ENCODE measurements at regions not wholly inside any gene's neighbourhood (a gene's known extent, or its start where the extent isn't known, plus 50 kb on each side); places are given as distances from the start of the nearest gene placed in this dataset.

- Mint-ChIP-seq H3K27me3 (ENCODE audit: low read depth) (no peaks in the 10 kb centered on the region), H3K9me3 (peaks cover 15% of the 10 kb centered on the region), H3K4me3 (no peak overlapping the region)
Observed at GRCh38 chr3:18968120-18968519, 180.2 kb upstream of the KCNH8 start.

GRCh38 chr3:18965781-18966180 is 182.5 kb upstream of the KCNH8 start:
- no peak for DNase-seq (ENCODE audit: low read depth, low spot score)
- no peak overlapping the region for H3K4me3 Mint-ChIP-seq
- peaks cover 20% of the 10 kb centered on the region for H3K36me3 Mint-ChIP-seq (ENCODE audit: low read depth)
- H3K9me3 Mint-ChIP-seq = peaks cover 9% of the 10 kb centered on the region
- no peaks in the 10 kb centered on the region for H3K27me3 Mint-ChIP-seq (ENCODE audit: low read depth)
- no peak overlapping the region for H3K27ac Mint-ChIP-seq (ENCODE audit: unreplicated experiment)
- H3K4me1 Mint-ChIP-seq = peaks cover 6% of the 10 kb centered on the region
- TF ChIP-seq CTCF (conservative IDR thresholded peaks at IDR 0.05) = no peak

More at GRCh38 chr3:18968120-18968519, 180.2 kb upstream of the KCNH8 start:
- Mint-ChIP-seq H3K36me3 (ENCODE audit: low read depth) (peaks cover 23% of the 10 kb centered on the region), H3K4me1 (peaks cover 6% of the 10 kb centered on the region), H3K27ac (ENCODE audit: unreplicated experiment) (no peak overlapping the region)
- DNase-seq (ENCODE audit: low read depth, low spot score) = no peak
- no peak for TF ChIP-seq CTCF (conservative IDR thresholded peaks at IDR 0.05)

GRCh38 chr3:18964640-18965039 is 183.7 kb upstream of the KCNH8 start:
- DNase-seq (ENCODE audit: low read depth, low spot score) = no peak
- Mint-ChIP-seq H3K36me3 (ENCODE audit: low read depth) (peaks cover 20% of the 10 kb centered on the region), H3K27ac (ENCODE audit: unreplicated experiment) (no peak overlapping the region), H3K27me3 (ENCODE audit: low read depth) (no peaks in the 10 kb centered on the region), H3K4me3 (no peak overlapping the region), H3K4me1 (peaks cover 6% of the 10 kb centered on the region), H3K9me3 (peaks cover 9% of the 10 kb centered on the region)
- TF ChIP-seq CTCF (conservative IDR thresholded peaks at IDR 0.05) = no peak

GRCh38 chr3:18951333-18951732 is 197.0 kb upstream of the KCNH8 start:
- Mint-ChIP-seq H3K27ac (ENCODE audit: unreplicated experiment) (no peak overlapping the region), H3K4me1 (no peaks in the 10 kb centered on the region), H3K4me3 (no peak overlapping the region), H3K9me3 (no peaks in the 10 kb centered on the region), H3K27me3 (ENCODE audit: low read depth) (no peaks in the 10 kb centered on the region), H3K36me3 (ENCODE audit: low read depth) (no peaks in the 10 kb centered on the region)
- no peak for TF ChIP-seq CTCF (conservative IDR thresholded peaks at IDR 0.05)
- no peak for DNase-seq (ENCODE audit: low read depth, low spot score)

GRCh38 chr3:18946524-18946923 is 201.8 kb upstream of the KCNH8 start:
- Mint-ChIP-seq H3K27me3 (ENCODE audit: low read depth) (no peaks in the 10 kb centered on the region), H3K4me1 (no peaks in the 10 kb centered on the region), H3K27ac (ENCODE audit: unreplicated experiment) (no peak overlapping the region), H3K9me3 (peaks cover 7% of the 10 kb centered on the region), H3K36me3 (ENCODE audit: low read depth) (no peaks in the 10 kb centered on the region), H3K4me3 (no peak overlapping the region)
- DNase-seq (ENCODE audit: low read depth, low spot score) = no peak
- TF ChIP-seq CTCF (conservative IDR thresholded peaks at IDR 0.05) = no peak

GRCh38 chr3:18937574-18937973 is 210.7 kb upstream of the KCNH8 start:
- no peak for TF ChIP-seq CTCF (conservative IDR thresholded peaks at IDR 0.05)
- H3K27me3 Mint-ChIP-seq (ENCODE audit: low read depth) = no peaks in the 10 kb centered on the region
- DNase-seq (ENCODE audit: low read depth, low spot score) = no peak
- H3K36me3 Mint-ChIP-seq (ENCODE audit: low read depth) = no peaks in the 10 kb centered on the region
- H3K27ac Mint-ChIP-seq (ENCODE audit: unreplicated experiment) = no peak overlapping the region
- no peaks in the 10 kb centered on the region for H3K9me3 Mint-ChIP-seq
- H3K4me1 Mint-ChIP-seq = no peaks in the 10 kb centered on the region
- H3K4me3 Mint-ChIP-seq = no peak overlapping the region

All from neural crest cell (in vitro differentiated cells).